RWPE1 (cell line): ENCODE measurements at regions not wholly inside any gene's neighbourhood (a gene's known extent, or its start where the extent isn't known, plus 50 kb on each side); places are given as distances from the start of the nearest gene placed in this dataset.

ENCODE experiments used
- CTCF ChIA-PET: fragments of 350-600 bp; sonication (Branson Sonifier 250); formaldehyde crosslinking; extraction: SDS; loops from one replicate; lab custom pipeline; 2021; lab: Yijun Ruan, JAX
- POLR2A ChIA-PET: fragments of 400-600 bp; formaldehyde crosslinking; extraction: SDS; loops from one replicate; lab custom pipeline; 2020; ENCODE audit warnings: antibody characterized with exemption; ENCODE audit not compliant: low non-redundant PET; lab: Yijun Ruan, JAX
- DNase-seq: peaks from one replicate; pipeline ENCODE4 v3.0.0; 2012; ENCODE audit warnings: low spot score
- H3K27ac ChIP-seq: fragments of 450-650 bp; 2 replicates; pipeline ENCODE4 v1.5.1; 2017
- TF ChIP-seq, protein P1 (sequence below): fragments of 450-650 bp; conservative IDR thresholded peaks from 2 replicates; pipeline ENCODE4 v1.5.1; 2017; ENCODE audit warnings: low read depth, mild to moderate bottlenecking

DNA sequence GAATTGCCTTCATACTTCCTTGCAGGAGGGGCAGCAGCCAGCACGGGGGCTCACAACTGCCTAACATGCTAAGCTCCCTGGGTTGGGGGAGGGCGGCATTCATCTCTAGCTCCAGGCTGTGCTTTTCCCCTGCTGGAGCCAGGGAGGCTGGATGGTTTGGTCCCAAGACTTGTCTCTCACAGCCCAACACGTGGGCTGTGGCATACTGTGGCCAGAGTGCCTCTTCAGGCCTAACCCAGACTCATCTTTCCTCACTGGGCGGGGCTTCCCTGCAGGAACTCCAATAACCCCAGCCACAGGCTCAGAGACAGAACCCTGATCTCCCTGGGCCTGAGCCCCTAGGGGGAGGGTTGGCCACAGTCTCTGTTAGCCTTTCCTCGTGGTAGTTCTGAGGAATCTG lies 121.9 kb upstream of the PLET1 start:
- no peak for DNase-seq
- CTCF ChIA-PET = no interaction called here
- TF ChIP-seq, protein P1, sequence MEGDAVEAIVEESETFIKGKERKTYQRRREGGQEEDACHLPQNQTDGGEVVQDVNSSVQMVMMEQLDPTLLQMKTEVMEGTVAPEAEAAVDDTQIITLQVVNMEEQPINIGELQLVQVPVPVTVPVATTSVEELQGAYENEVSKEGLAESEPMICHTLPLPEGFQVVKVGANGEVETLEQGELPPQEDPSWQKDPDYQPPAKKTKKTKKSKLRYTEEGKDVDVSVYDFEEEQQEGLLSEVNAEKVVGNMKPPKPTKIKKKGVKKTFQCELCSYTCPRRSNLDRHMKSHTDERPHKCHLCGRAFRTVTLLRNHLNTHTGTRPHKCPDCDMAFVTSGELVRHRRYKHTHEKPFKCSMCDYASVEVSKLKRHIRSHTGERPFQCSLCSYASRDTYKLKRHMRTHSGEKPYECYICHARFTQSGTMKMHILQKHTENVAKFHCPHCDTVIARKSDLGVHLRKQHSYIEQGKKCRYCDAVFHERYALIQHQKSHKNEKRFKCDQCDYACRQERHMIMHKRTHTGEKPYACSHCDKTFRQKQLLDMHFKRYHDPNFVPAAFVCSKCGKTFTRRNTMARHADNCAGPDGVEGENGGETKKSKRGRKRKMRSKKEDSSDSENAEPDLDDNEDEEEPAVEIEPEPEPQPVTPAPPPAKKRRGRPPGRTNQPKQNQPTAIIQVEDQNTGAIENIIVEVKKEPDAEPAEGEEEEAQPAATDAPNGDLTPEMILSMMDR = no peak
- POLR2A ChIA-PET = no interaction called here
- H3K27ac ChIP-seq = no peak overlapping the region

DNA sequence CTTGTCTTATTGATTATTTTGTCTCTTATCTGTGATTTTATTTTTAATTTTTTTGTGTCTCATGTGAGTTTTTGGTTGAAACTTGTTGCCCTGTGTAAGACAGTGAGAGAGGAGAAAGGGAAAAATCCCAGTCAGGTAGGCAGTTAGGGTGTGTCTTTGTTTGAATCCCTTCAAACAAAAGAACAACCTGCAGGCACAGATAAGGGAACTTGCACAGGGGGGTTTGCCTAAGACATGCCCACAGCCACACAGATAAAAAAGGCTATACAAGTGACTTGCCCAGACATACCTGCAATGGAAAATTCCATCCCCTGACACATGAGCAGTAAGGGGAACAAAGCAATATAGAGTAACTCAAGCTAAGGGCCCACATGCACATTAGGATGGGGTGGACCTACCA lies 127.8 kb upstream of the PLET1 start:
- no peak overlapping the region for H3K27ac ChIP-seq
- no peak for DNase-seq
- ChIA-PET POLR2A (no interaction called here), CTCF (interaction anchor here (0.7 kb wide), 1 partner anchor 1089 kb away, joined by 4 read pairs; no protein-coding TSS in a partner anchor)
- TF ChIP-seq, protein P1 = no peak

DNA sequence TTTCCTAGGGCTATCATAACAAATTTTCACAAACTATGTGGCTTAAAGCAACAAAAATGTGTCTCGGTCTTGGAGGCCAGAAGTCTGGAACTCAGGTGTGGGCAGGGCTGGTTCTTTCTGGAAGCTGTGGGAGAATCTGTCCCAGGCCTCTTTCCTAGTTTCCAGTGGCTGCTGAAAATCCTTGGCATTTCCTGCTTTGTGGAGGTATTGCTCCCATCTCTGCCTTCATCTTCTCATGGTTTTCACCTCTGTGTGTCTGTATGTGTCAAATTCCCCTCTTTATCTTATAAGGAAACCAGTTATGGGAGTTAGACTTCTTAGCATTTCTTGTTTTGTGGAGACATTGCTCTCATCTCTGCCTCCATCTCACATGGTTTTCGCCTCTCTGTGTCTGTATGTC lies 130.4 kb upstream of the PLET1 start:
- ChIA-PET POLR2A (no interaction called here), CTCF (no interaction called here)
- DNase-seq = no peak
- TF ChIP-seq, protein P1 = no peak
- H3K27ac ChIP-seq = no peak overlapping the region

- POLR2A ChIA-PET = no interaction called here
- no peak overlapping the region for H3K27ac ChIP-seq
- TF ChIP-seq, protein P1 = no peak
- CTCF ChIA-PET = interaction anchor here (0.6 kb wide), 1 partner anchor 23 kb away, joined by 3 read pairs; no protein-coding TSS in a partner anchor
- no peak for DNase-seq
Measured at GRCh38 chr11:112392904-112393303, 132.2 kb upstream of the PLET1 start.

GRCh38 chr11:112394304-112394703 lies 133.6 kb upstream of the PLET1 start:
- ChIA-PET CTCF (interaction anchor here (0.7 kb wide), 1 partner anchor 21 kb away, joined by 3 read pairs; no protein-coding TSS in a partner anchor), POLR2A (no interaction called here)
- H3K27ac ChIP-seq = no peak overlapping the region
- no peak for DNase-seq
- TF ChIP-seq, protein P1 = no peak

DNA sequence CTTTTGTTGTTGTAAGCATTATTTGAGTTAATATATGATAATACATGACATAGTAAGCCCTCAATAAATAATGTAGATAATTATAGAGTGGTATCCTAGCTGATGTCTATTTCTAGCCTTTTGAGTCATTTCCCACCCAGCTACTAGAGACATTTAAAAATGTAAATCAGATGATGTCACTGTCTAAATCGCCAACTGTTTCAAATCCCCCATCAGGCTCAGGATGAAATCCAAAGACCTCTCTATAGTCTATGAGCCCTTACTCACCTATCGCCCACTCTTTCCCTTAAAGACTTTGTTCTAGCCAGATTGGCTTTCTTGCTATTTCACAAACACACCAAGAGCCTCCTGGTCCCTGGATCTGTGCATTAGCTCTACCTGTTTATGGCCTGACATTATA lies 135.4 kb upstream of the PLET1 start:
- ChIA-PET CTCF (no interaction called here), POLR2A (no interaction called here)
- no peak for DNase-seq
- TF ChIP-seq, protein P1 = no peak
- no peak overlapping the region for H3K27ac ChIP-seq
